IPS DF 19.7 (cell line): ENCODE measurements at regions not wholly inside any gene's neighbourhood (a gene's known extent, or its start where the extent isn't known, plus 50 kb on each side); places are given as distances from the start of the nearest gene placed in this dataset.
"Not testable (repeated sequence)": the region's sequence is repeated elsewhere in the genome, so short reads cannot be mapped to it uniquely, and the experiment has no call there.

ENCODE experiments used
- DNase-seq: peaks from one replicate; pipeline ENCODE4 v3.0.0-alpha.2; 2013; ENCODE audit warnings: low read depth, low spot score

- no peak for DNase-seq
Measured at GRCh38 chr4:134145369-134145768, 56.2 kb downstream of the PABPC4L start.

- DNase-seq: no peak
Measured at GRCh38 chr4:134144337-134144736, 57.3 kb downstream of the PABPC4L start.

GRCh38 chr4:134141728-134142127, 59.9 kb downstream of the PABPC4L start:
- DNase-seq: no peak

GRCh38 chr4:134139188-134139587, 62.4 kb downstream of the PABPC4L start:
- DNase-seq: no peak

- no peak for DNase-seq
Measured at GRCh38 chr4:134132086-134132783, 69.4 kb downstream of the PABPC4L start.

GRCh38 chr4:134126955-134127354, 74.6 kb downstream of the PABPC4L start:
- DNase-seq: no peak

GRCh38 chr4:134126000-134126560, 75.5 kb downstream of the PABPC4L start:
- DNase-seq: no peak

- DNase-seq: no peak
Measured at GRCh38 chr4:134122903-134123302, 78.7 kb downstream of the PABPC4L start.

GRCh38 chr4:134117392-134118183, 84.0 kb downstream of the PABPC4L start:
- DNase-seq: no peak

- DNase-seq: no peak
Measured at GRCh38 chr4:134089885-134090284, 111.7 kb downstream of the PABPC4L start.

- DNase-seq: no peak
Measured at GRCh38 chr4:134085496-134085895, 116.1 kb downstream of the PABPC4L start.

- not testable (repeated sequence) for DNase-seq
Measured at GRCh38 chr4:134079085-134079484, 122.5 kb downstream of the PABPC4L start.

- DNase-seq: no peak
Measured at GRCh38 chr4:134078230-134078914, 123.2 kb downstream of the PABPC4L start.

- no peak for DNase-seq
Measured at GRCh38 chr4:134073711-134074110, 127.9 kb downstream of the PABPC4L start.

GRCh38 chr4:134072137-134072536, 129.5 kb downstream of the PABPC4L start:
- no peak for DNase-seq

- no peak for DNase-seq
Measured at GRCh38 chr4:134070174-134070573, 131.4 kb downstream of the PABPC4L start.

GRCh38 chr4:134057356-134057755, 144.2 kb downstream of the PABPC4L start:
- DNase-seq: no peak

GRCh38 chr4:134046221-134046620, 155.4 kb downstream of the PABPC4L start:
- DNase-seq: not testable (repeated sequence)

- DNase-seq: no peak
Measured at GRCh38 chr4:134045411-134045810, 156.2 kb downstream of the PABPC4L start.

- no peak for DNase-seq
Measured at GRCh38 chr4:134043266-134043665, 158.3 kb downstream of the PABPC4L start.

- DNase-seq: no peak
Measured at GRCh38 chr4:134028421-134028820, 173.2 kb downstream of the PABPC4L start.

- no peak for DNase-seq
Measured at GRCh38 chr4:134027931-134028330, 173.7 kb downstream of the PABPC4L start.
